Calu3 (cell line): ENCODE measurements at regions not wholly inside any gene's neighbourhood (a gene's known extent, or its start where the extent isn't known, plus 50 kb on each side); places are given as distances from the start of the nearest gene placed in this dataset.
"Not testable (repeated sequence)": the region's sequence is repeated elsewhere in the genome, so short reads cannot be mapped to it uniquely, and the experiment has no call there.

ENCODE experiments used
- BruUV-seq: library from RNA; stranded (reverse); fragments of 400-500 nt; replicated peaks from 2 replicates; lab custom pipeline; 2021; lab: Mats Ljungman, UMichigan
- CTCF ChIA-PET: fragments of 300-600 bp; sonication (Branson Sonifier 250); formaldehyde crosslinking; loops from one replicate; lab custom pipeline; 2022; ENCODE audit warnings: antibody characterized with exemption; lab: Charles Lee
- DNase-seq: peaks from one replicate; pipeline ENCODE4 v3.0.0; 2022
- H3K27ac Mint-ChIP-seq: one replicate; pipeline ENCODE4 v1.8.0; 2022; ENCODE audit warnings: mixed read lengths; ENCODE audit not compliant: unreplicated experiment
- H3K27me3 Mint-ChIP-seq: one replicate; pipeline ENCODE4 v1.8.0; 2022; ENCODE audit warnings: mixed read lengths; ENCODE audit not compliant: unreplicated experiment
- H3K36me3 Mint-ChIP-seq: one replicate; pipeline ENCODE4 v1.8.0; 2022; ENCODE audit warnings: mild to moderate bottlenecking, moderate library complexity, mixed read lengths; ENCODE audit not compliant: insufficient read depth, unreplicated experiment
- H3K4me1 Mint-ChIP-seq: one replicate; pipeline ENCODE4 v1.8.0; 2022; ENCODE audit warnings: mild to moderate bottlenecking, low read depth, mixed read lengths; ENCODE audit not compliant: unreplicated experiment
- H3K4me3 Mint-ChIP-seq: one replicate; pipeline ENCODE4 v1.8.0; 2022; ENCODE audit warnings: mild to moderate bottlenecking, low read depth, moderate library complexity, mixed read lengths; ENCODE audit not compliant: unreplicated experiment
- H3K9me3 Mint-ChIP-seq: one replicate; pipeline ENCODE4 v1.8.0; 2022; ENCODE audit warnings: low read depth, mixed read lengths; ENCODE audit not compliant: unreplicated experiment
- intact Hi-C: fragments of 100-400 bp; cut with micrococcal nuclease; formaldehyde crosslinking; loops from one replicate; pipeline ENCODE4 v1.10.0; 2022; ENCODE audit not compliant: unreplicated experiment
- TF ChIP-seq, protein P1 (sequence below): fragments of 200-600 bp; IDR thresholded peaks from one replicate; pipeline ENCODE4 v1.8.0; 2022; ENCODE audit warnings: antibody characterized with exemption; ENCODE audit not compliant: unreplicated experiment

GRCh38 chr16:48024042-48024441 is 131.8 kb downstream of the ABCC12 start:
- Mint-ChIP-seq H3K36me3 (no peaks in the 10 kb centered on the region), H3K27me3 (peaks cover 67% of the 10 kb centered on the region), H3K27ac (no peak overlapping the region), H3K4me1 (no peaks in the 10 kb centered on the region), H3K4me3 (no peak overlapping the region), H3K9me3 (peaks cover 5% of the 10 kb centered on the region)
- no peak for DNase-seq
- CTCF ChIA-PET: no interaction called here
- no TSS peak for BruUV-seq
- TF ChIP-seq, protein P1, sequence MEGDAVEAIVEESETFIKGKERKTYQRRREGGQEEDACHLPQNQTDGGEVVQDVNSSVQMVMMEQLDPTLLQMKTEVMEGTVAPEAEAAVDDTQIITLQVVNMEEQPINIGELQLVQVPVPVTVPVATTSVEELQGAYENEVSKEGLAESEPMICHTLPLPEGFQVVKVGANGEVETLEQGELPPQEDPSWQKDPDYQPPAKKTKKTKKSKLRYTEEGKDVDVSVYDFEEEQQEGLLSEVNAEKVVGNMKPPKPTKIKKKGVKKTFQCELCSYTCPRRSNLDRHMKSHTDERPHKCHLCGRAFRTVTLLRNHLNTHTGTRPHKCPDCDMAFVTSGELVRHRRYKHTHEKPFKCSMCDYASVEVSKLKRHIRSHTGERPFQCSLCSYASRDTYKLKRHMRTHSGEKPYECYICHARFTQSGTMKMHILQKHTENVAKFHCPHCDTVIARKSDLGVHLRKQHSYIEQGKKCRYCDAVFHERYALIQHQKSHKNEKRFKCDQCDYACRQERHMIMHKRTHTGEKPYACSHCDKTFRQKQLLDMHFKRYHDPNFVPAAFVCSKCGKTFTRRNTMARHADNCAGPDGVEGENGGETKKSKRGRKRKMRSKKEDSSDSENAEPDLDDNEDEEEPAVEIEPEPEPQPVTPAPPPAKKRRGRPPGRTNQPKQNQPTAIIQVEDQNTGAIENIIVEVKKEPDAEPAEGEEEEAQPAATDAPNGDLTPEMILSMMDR: no peak
- intact Hi-C loops: no loop called here

DNA sequence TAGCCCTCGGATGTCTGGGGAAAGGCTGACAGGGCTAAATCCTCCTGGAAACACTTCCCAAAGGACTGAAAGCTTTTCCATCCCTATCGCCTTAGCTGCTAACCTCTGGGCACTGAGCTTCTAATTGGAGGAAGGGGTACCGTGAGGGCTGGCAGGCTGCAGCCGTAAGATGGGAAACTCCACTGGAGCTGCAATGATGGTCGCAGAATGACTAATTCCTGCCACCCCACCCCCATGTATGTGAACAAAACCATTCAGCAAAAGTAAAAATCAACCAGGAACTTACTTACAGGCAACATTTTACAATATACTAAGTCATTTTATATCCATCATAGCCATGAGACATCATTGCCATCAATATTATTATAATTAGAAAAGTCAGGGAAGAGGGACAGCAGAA is 133.3 kb downstream of the ABCC12 start:
- intact Hi-C loops: no loop called here
- DNase-seq: no peak
- Mint-ChIP-seq H3K27me3 (peaks cover 51% of the 10 kb centered on the region), H3K9me3 (peaks cover 5% of the 10 kb centered on the region), H3K36me3 (no peaks in the 10 kb centered on the region), H3K4me3 (no peak overlapping the region), H3K4me1 (no peaks in the 10 kb centered on the region), H3K27ac (no peak overlapping the region)
- CTCF ChIA-PET: no interaction called here
- TF ChIP-seq, protein P1: no peak
- no TSS peak for BruUV-seq

- H3K4me1 Mint-ChIP-seq, CTCF ChIA-PET, H3K9me3 Mint-ChIP-seq, BruUV-seq, H3K36me3 Mint-ChIP-seq, intact Hi-C loops, H3K27ac Mint-ChIP-seq, DNase-seq, H3K4me3 Mint-ChIP-seq: not testable (repeated sequence)
- H3K27me3 Mint-ChIP-seq: peaks cover 33% of the 10 kb centered on the region
These were observed 135.2 kb downstream of the ABCC12 start for GRCh38 chr16:48020617-48021016.

- no TSS peak for BruUV-seq
- CTCF ChIA-PET: interaction anchor here (0.6 kb wide), 1 partner anchor 646 kb away, joined by 3 read pairs; no protein-coding TSS in a partner anchor
These were observed 141.3 kb downstream of the ABCC12 start for GRCh38 chr16:48014349-48015135.

More at GRCh38 chr16:48014349-48015135, 141.3 kb downstream of the ABCC12 start:
- H3K27ac Mint-ChIP-seq: no peak overlapping the region
- no peaks in the 10 kb centered on the region for H3K36me3 Mint-ChIP-seq
- H3K9me3 Mint-ChIP-seq: no peaks in the 10 kb centered on the region
- peaks cover 33% of the 10 kb centered on the region for H3K27me3 Mint-ChIP-seq
- no peak overlapping the region for H3K4me3 Mint-ChIP-seq
- H3K4me1 Mint-ChIP-seq: peaks cover 8% of the 10 kb centered on the region
- peak; percentile 20 for DNase-seq
- TF ChIP-seq, protein P1: no peak
- intact Hi-C loops: no loop called here
